K562 (cell line): ENCODE measurements at regions not wholly inside any gene's neighbourhood (a gene's known extent, or its start where the extent isn't known, plus 50 kb on each side); places are given as distances from the start of the nearest gene placed in this dataset.

Source experiments
- CHD7 ChIP-seq: fragments of 200-600 bp; sonication (generic); IDR thresholded peaks from one replicate; pipeline ENCODE4 v1.6.1; 2012; ENCODE audit warnings: mild to moderate bottlenecking, low read depth, low read length, inconsistent platforms

- no peak for TF ChIP-seq CHD7
- TF ChIP-seq, all 486 proteins: peak for 0
Observed at GRCh38 chr1:104923075-104923474, 1173.4 kb downstream of the AMY1C start (continued).
